CD4-positive, alpha-beta T cell treated with Interleukin-6 for 4 hours (primary cell): ENCODE measurements at regions not wholly inside any gene's neighbourhood (a gene's known extent, or its start where the extent isn't known, plus 50 kb on each side); places are given as distances from the start of the nearest gene placed in this dataset.
"Not testable (repeated sequence)": the region's sequence is repeated elsewhere in the genome, so short reads cannot be mapped to it uniquely, and the experiment has no call there.

ENCODE experiments used
- DNase-seq: peaks from one replicate; pipeline ENCODE4 v3.0.0-alpha.2; 2020; ENCODE audit warnings: mixed read lengths

DNA sequence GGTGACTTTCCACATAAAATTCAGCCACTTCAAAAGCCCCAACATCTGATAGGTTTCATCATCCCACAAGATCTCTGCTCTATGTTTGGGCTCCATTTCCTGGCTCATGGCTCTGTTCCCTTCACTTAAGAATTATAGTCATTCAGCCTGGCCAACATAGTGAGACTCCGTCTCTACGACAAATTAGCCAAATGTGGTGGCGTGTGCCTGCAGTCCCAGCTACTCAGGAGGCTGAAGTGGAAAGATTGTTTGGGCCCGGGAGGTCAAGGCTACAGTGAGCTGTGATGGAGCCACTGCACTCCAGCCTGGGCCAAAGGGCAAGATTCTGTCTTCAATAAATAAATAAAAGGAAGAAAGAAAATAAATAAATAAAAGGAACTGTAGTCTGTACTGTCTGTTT lies 57.9 kb upstream of the CTSV start:
- no peak for DNase-seq

DNA sequence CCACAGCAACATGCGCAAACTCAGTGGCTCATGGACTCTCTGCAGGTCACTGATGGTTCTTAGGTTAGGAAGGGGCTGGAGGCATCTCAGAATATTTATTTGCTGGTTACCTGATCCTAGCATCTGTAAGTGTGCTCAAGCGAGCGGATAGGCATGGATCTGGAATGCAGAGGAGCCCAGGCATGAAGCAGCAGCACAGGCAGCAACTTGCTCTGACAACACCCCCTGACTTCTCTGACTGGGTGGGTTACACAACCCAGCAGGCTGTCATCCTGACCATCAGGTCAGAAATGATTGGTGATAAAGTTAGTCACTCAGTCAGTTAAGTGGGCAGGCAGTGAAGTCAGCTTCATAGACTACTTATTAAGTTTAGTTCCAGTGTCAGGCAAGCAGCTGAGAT lies 50.4 kb upstream of the CTSV start:
- DNase-seq, result not testable (repeated sequence)
